CD14-positive monocyte (primary cell): ENCODE measurements at regions not wholly inside any gene's neighbourhood (a gene's known extent, or its start where the extent isn't known, plus 50 kb on each side); places are given as distances from the start of the nearest gene placed in this dataset.

Source experiments
- DNase-seq, 3 donors: peaks; one replicate each; pipeline ENCODE4 v3.0.0-alpha.2; 2011 to 2022
- H2AFZ ChIP-seq: 2 replicates; pipeline ENCODE4 v1.6.0; 2012; ENCODE audit warnings: mild to moderate bottlenecking, low read depth, low read length, inconsistent platforms; ENCODE audit not compliant: insufficient read depth, poor library complexity, severe bottlenecking
- H3K27ac ChIP-seq, 2 donors: 1 replicate in 1 of 2; 2 replicates in 1 of 2; pipeline ENCODE4 v1.5.1; 2012 to 2013; ENCODE audit warnings: low read length in 2 of 2, control low read depth in 1 of 2, inconsistent platforms in 1 of 2, low read depth in 1 of 2, mild to moderate bottlenecking in 1 of 2
- H3K27me3 ChIP-seq, 2 donors: one replicate each; pipeline versions ENCODE4 v1.6.0 to v1.6.1; 2011 to 2013; ENCODE audit warnings: low read length in 2 of 2; ENCODE audit not compliant: control insufficient read depth in 2 of 2, insufficient read depth in 2 of 2
- H3K36me3 ChIP-seq, 2 donors: replicated peaks in 1 of 2; 1 replicate in 1 of 2; 2 replicates in 1 of 2; pipeline versions ENCODE4 v1.5.1 to v1.6.1; 2012 to 2013; ENCODE audit warnings: low read length in 2 of 2, control low read depth in 1 of 2, inconsistent platforms in 1 of 2, mild to moderate bottlenecking in 1 of 2; ENCODE audit not compliant: insufficient read depth in 2 of 2, control insufficient read depth in 1 of 2
- H3K4me1 ChIP-seq, 2 donors: 1 replicate in 1 of 2; 2 replicates in 1 of 2; pipeline versions ENCODE4 v1.5.1 to v1.6.1; 2012 to 2013; ENCODE audit warnings: low read length in 2 of 2, control low read depth in 1 of 2, inconsistent platforms in 1 of 2, mild to moderate bottlenecking in 1 of 2, moderate library complexity in 1 of 2; ENCODE audit not compliant: insufficient read depth in 2 of 2, control insufficient read depth in 1 of 2
- H3K4me2 ChIP-seq: replicated peaks from 2 replicates; pipeline ENCODE3; 2012; ENCODE audit warnings: low read length, moderate library complexity, mild to moderate bottlenecking; ENCODE audit not compliant: poor library complexity, severe bottlenecking; ENCODE audit errors: extremely low read depth
- H3K4me3 ChIP-seq, 3 experiments: fragments of 200-600 bp in 1 of 3; sonication (generic) in 1 of 3; replicated peaks in 1 of 3; 1 replicate in 2 of 3; 2 replicates in 1 of 3; pipeline ENCODE4 v1.5.1; 2011 to 2013; ENCODE audit warnings: low read length in 3 of 3, mild to moderate bottlenecking in 3 of 3, control low read depth in 2 of 3, low read depth in 2 of 3, inconsistent platforms in 1 of 3, moderate library complexity in 1 of 3
- H3K79me2 ChIP-seq: 2 replicates; pipeline ENCODE4 v1.6.0; 2012; ENCODE audit warnings: mild to moderate bottlenecking, control low read depth, inconsistent platforms, low read length, moderate library complexity; ENCODE audit not compliant: insufficient read depth
- H3K9ac ChIP-seq: 2 replicates; pipeline ENCODE4 v1.6.0; 2017; ENCODE audit warnings: low read length, mild to moderate bottlenecking; ENCODE audit not compliant: insufficient read depth, poor library complexity, severe bottlenecking
- H3K9me3 ChIP-seq, 2 donors: replicated peaks in 1 of 2; 1 replicate in 1 of 2; 2 replicates in 1 of 2; pipeline versions ENCODE4 v1.5.1 to v1.6.1; 2012 to 2013; ENCODE audit warnings: low read length in 2 of 2, control low read depth in 1 of 2; ENCODE audit not compliant: control insufficient read depth in 1 of 2, insufficient read depth in 1 of 2
- H4K20me1 ChIP-seq: 2 replicates; pipeline ENCODE4 v1.6.0; 2012; ENCODE audit warnings: mild to moderate bottlenecking, low read length, control low read depth, moderate library complexity; ENCODE audit not compliant: insufficient read depth
- H3K27ac Mint-ChIP-seq, 7 donors: one replicate each; pipeline ENCODE4 v1.8.0; 2020; ENCODE audit warnings: mild to moderate bottlenecking in 7 of 7, mixed read lengths in 7 of 7, moderate library complexity in 6 of 7, inconsistent platforms in 2 of 7
- H3K27me3 Mint-ChIP-seq, 3 donors: one replicate each; pipeline ENCODE4 v1.8.0; 2021 to 2022; ENCODE audit warnings: low read depth in 3 of 3, mild to moderate bottlenecking in 3 of 3, mixed read lengths in 3 of 3, moderate library complexity in 3 of 3, inconsistent platforms in 1 of 3
- H3K36me3 Mint-ChIP-seq, 2 donors: one replicate each; pipeline ENCODE4 v1.8.0; 2020; ENCODE audit warnings: mixed read lengths in 2 of 2, inconsistent platforms in 1 of 2, mild to moderate bottlenecking in 1 of 2
- H3K4me1 Mint-ChIP-seq: one replicate; pipeline ENCODE4 v1.8.0; 2020; ENCODE audit warnings: mild to moderate bottlenecking, mixed read lengths
- H3K4me3 Mint-ChIP-seq, 2 donors: one replicate each; pipeline ENCODE4 v1.8.0; 2020; ENCODE audit warnings: mild to moderate bottlenecking in 2 of 2, mixed read lengths in 2 of 2, moderate library complexity in 1 of 2
- H3K9me3 Mint-ChIP-seq, 7 donors: one replicate each; pipeline ENCODE4 v1.8.0; 2020 to 2022; ENCODE audit warnings: mixed read lengths in 7 of 7, mild to moderate bottlenecking in 6 of 7, moderate library complexity in 6 of 7, inconsistent platforms in 2 of 7
- CTCF ChIP-seq: fragments of 200-600 bp; IDR thresholded peaks from one replicate; pipeline ENCODE4 v1.8.0; 2022; ENCODE audit warnings: antibody characterized with exemption, mild to moderate bottlenecking
- WGBS: methylation state at CpG from one replicate; pipeline ENCODE4 v1.1.5; 2013; ENCODE audit warnings: missing lambda C conversion rate; ENCODE audit not compliant: insufficient coverage; 5-methylcytosine and 5-hydroxymethylcytosine counted together
- intact Hi-C, 2 donors: fragments of 100-400 bp; cut with micrococcal nuclease; formaldehyde crosslinking; loops; one replicate each; pipeline versions ENCODE4 v1.15.0 to v1.15.1; 2023

GRCh38 chr2:12120281-12121150 lies 374.1 kb downstream of the LPIN1 start:
- Histone ChIP-seq H2AFZ (no peak overlapping the region), H3K79me2 (no peaks in the 10 kb centered on the region), H3K9me3 (no peaks in the 10 kb centered on the region), H3K4me3 (no peak overlapping the region), H3K27ac (no peak overlapping the region), H4K20me1 (no peaks in the 10 kb centered on the region), H3K4me1 (no peaks in the 10 kb centered on the region), H3K27me3 (no peaks in the 10 kb centered on the region), H3K9ac (no peak overlapping the region), H3K36me3 (no peaks in the 10 kb centered on the region), H3K4me2 (no peak overlapping the region)
- TF ChIP-seq CTCF: no peak
- 91% methylated on average over 6 of the region's 7 CpGs for WGBS
- no peak overlapping the region for H3K27ac Mint-ChIP-seq
- peaks cover 0 to 6% (median 2%) of the 10 kb centered on the region in 3 donors for H3K27me3 Mint-ChIP-seq
- DNase-seq: no peak
- no peak overlapping the region for H3K4me3 Mint-ChIP-seq
- intact Hi-C loops: no loop called here
- no peaks in the 10 kb centered on the region for H3K4me1 Mint-ChIP-seq
- no peaks in the 10 kb centered on the region for H3K36me3 Mint-ChIP-seq
- no peaks in the 10 kb centered on the region for H3K9me3 Mint-ChIP-seq

GRCh38 chr2:12124790-12125189 lies 378.4 kb downstream of the LPIN1 start:
- H3K9ac ChIP-seq: no peak overlapping the region
- Mint-ChIP-seq H3K4me1 (no peaks in the 10 kb centered on the region), H3K9me3 (peaks cover 3 to 8% (median 6%) of the 10 kb centered on the region in 7 donors), H3K27ac (no peak overlapping the region), H3K4me3 (no peak overlapping the region), H3K36me3 (no peaks in the 10 kb centered on the region), H3K27me3 (peaks cover 0 to 7% (median 5%) of the 10 kb centered on the region in 3 donors)
- peaks cover 3 to 11% of the 10 kb centered on the region in 2 donors for H3K27me3 ChIP-seq
- no peaks in the 10 kb centered on the region for H3K36me3 ChIP-seq
- no peak overlapping the region for H3K4me2 ChIP-seq
- no peak overlapping the region for H2AFZ ChIP-seq
- H3K4me3 ChIP-seq: no peak overlapping the region
- H3K27ac ChIP-seq: no peak overlapping the region
- no peaks in the 10 kb centered on the region for H3K4me1 ChIP-seq
- no peaks in the 10 kb centered on the region for H3K79me2 ChIP-seq
- intact Hi-C loops: no loop called here
- DNase-seq: no peak
- 100% methylated on average over 1 of the region's 1 CpG for WGBS
- TF ChIP-seq CTCF: no peak
- H3K9me3 ChIP-seq: peaks cover 3 to 5% of the 10 kb centered on the region in 2 donors
- no peaks in the 10 kb centered on the region for H4K20me1 ChIP-seq
